Neural progenitor cell (in vitro differentiated cells): ENCODE measurements at regions not wholly inside any gene's neighbourhood (a gene's known extent, or its start where the extent isn't known, plus 50 kb on each side); places are given as distances from the start of the nearest gene placed in this dataset.

Experiments
- DNase-seq: peaks from one replicate; pipeline ENCODE4 v3.0.0-alpha.2; 2016; ENCODE audit warnings: low spot score
- H2AFZ ChIP-seq: fragments of 200-600 bp; sonication (generic); replicated peaks from 2 replicates; pipeline ENCODE4 v1.6.1; 2016; ENCODE audit warnings: antibody characterized with exemption
- H3F3A ChIP-seq: fragments of 200-600 bp; sonication (generic); 2 replicates; pipeline ENCODE4 v1.6.1; 2016; ENCODE audit warnings: antibody characterized with exemption, low read depth
- H3K27ac ChIP-seq: fragments of 200-600 bp; sonication (generic); 2 replicates; pipeline ENCODE4 v1.5.1; 2016; ENCODE audit warnings: mild to moderate bottlenecking
- H3K27me3 ChIP-seq: fragments of 200-600 bp; sonication (generic); 2 replicates; pipeline ENCODE4 v1.6.1; 2016; ENCODE audit warnings: mild to moderate bottlenecking, moderate library complexity
- H3K36me3 ChIP-seq: fragments of 200-600 bp; sonication (generic); 2 replicates; pipeline ENCODE4 v1.5.1; 2016
- H3K4me1 ChIP-seq: fragments of 200-600 bp; sonication (generic); 2 replicates; pipeline ENCODE4 v1.6.1; 2016; ENCODE audit warnings: mixed run types
- H3K4me2 ChIP-seq: fragments of 200-600 bp; sonication (generic); 2 replicates; pipeline ENCODE4 v1.6.1; 2016
- H3K4me3 ChIP-seq: fragments of 200-600 bp; sonication (generic); 2 replicates; pipeline ENCODE4 v1.5.1; 2016
- H3K79me2 ChIP-seq: fragments of 200-600 bp; sonication (generic); 2 replicates; pipeline ENCODE4 v1.6.1; 2016; ENCODE audit warnings: low read depth
- H3K9ac ChIP-seq: fragments of 200-600 bp; sonication (generic); 2 replicates; pipeline ENCODE4 v1.6.1; 2016
- H3K9me3 ChIP-seq: fragments of 200-600 bp; sonication (generic); 2 replicates; pipeline ENCODE4 v1.5.1; 2016; ENCODE audit warnings: low read depth
- H4K20me1 ChIP-seq: fragments of 200-600 bp; sonication (generic); 2 replicates; pipeline ENCODE4 v1.6.1; 2016; ENCODE audit warnings: low read depth
- H3K27ac Mint-ChIP-seq: 3 replicates; pipeline ENCODE4 v1.8.0; 2021; ENCODE audit warnings: mixed read lengths
- H3K27me3 Mint-ChIP-seq: 2 replicates; pipeline ENCODE4 v1.8.0; 2022; ENCODE audit warnings: low read depth, mild to moderate bottlenecking, inconsistent platforms, moderate library complexity, mixed read lengths; ENCODE audit not compliant: insufficient read depth
- H3K36me3 Mint-ChIP-seq: 3 replicates; pipeline ENCODE4 v1.8.0; 2021; ENCODE audit warnings: mixed read lengths
- H3K4me1 Mint-ChIP-seq: 3 replicates; pipeline ENCODE4 v1.8.0; 2021; ENCODE audit warnings: mixed read lengths
- H3K4me3 Mint-ChIP-seq: 3 replicates; pipeline ENCODE4 v1.8.0; 2021; ENCODE audit warnings: mild to moderate bottlenecking, moderate library complexity, mixed read lengths
- H3K9me3 Mint-ChIP-seq: 3 replicates; pipeline ENCODE4 v1.8.0; 2020; ENCODE audit warnings: mixed read lengths
- CTCF ChIP-seq: fragments of 200-600 bp; sonication (generic); IDR thresholded peaks from 2 replicates; pipeline ENCODE4 v1.5.1; 2017; ENCODE audit warnings: antibody characterized with exemption, mild to moderate bottlenecking
- EZH2 ChIP-seq: fragments of 200-600 bp; sonication (generic); IDR thresholded peaks from 2 replicates; pipeline ENCODE4 v1.6.1; 2017; ENCODE audit warnings: antibody characterized with exemption, mild to moderate bottlenecking, moderate library complexity
- EZH2phosphoT487 ChIP-seq: fragments of 200-600 bp; sonication (generic); IDR thresholded peaks from 2 replicates; pipeline ENCODE4 v1.6.1; 2017; ENCODE audit warnings: antibody characterized with exemption

- H3K36me3 ChIP-seq = no peaks in the 10 kb centered on the region
- DNase-seq = peak; percentile 14
- no peak overlapping the region for H3K4me3 Mint-ChIP-seq
- H3K9ac ChIP-seq = no peak overlapping the region
- H3K9me3 Mint-ChIP-seq = peaks cover 5% of the 10 kb centered on the region
- H3K9me3 ChIP-seq = no peaks in the 10 kb centered on the region
- H4K20me1 ChIP-seq = no peaks in the 10 kb centered on the region
- no peak for TF ChIP-seq CTCF
- H3K4me2 ChIP-seq = peak overlapping the region; percentile 5
- no peak overlapping the region for H3K27ac Mint-ChIP-seq
- H3F3A ChIP-seq = no peaks in the 10 kb centered on the region
- H2AFZ ChIP-seq = no peak overlapping the region
- H3K4me1 ChIP-seq = peaks cover 9% of the 10 kb centered on the region
- H3K27me3 ChIP-seq = no peaks in the 10 kb centered on the region
- peaks cover 4% of the 10 kb centered on the region for H3K27me3 Mint-ChIP-seq
- no peak overlapping the region for H3K27ac ChIP-seq
- H3K4me1 Mint-ChIP-seq = peaks cover 12% of the 10 kb centered on the region
- H3K36me3 Mint-ChIP-seq = no peaks in the 10 kb centered on the region
- H3K4me3 ChIP-seq = no peak overlapping the region
- no peaks in the 10 kb centered on the region for H3K79me2 ChIP-seq
Measured at GRCh38 chr7:67843001-67843565, 846.5 kb downstream of the TYW1 start.

DNA sequence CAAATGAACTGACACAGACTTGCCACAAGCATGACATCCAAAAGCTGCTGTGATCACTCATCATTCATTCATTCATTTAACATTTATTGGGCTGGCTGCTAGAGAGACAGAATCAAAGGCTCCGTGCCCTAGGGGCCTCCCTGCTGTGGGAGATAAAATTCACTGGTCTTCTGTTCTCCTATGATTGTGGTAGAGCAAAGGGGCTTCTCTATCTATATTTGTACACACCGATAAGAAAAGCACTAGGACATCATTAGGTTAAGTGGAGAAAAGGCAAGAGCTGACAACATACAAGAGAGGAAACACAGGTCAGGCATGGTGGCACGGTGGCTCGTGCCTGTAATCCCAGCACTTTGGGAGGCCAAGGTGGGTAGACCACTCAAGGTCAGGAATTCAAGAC, 847.0 kb downstream of the TYW1 start:
- Histone ChIP-seq H2AFZ (no peak overlapping the region), H3K4me3 (no peak overlapping the region), H3K9me3 (no peaks in the 10 kb centered on the region), H3K4me2 (no peak overlapping the region), H3K79me2 (no peaks in the 10 kb centered on the region), H3K4me1 (peaks cover 9% of the 10 kb centered on the region), H3F3A (no peaks in the 10 kb centered on the region), H3K9ac (no peak overlapping the region), H3K36me3 (no peaks in the 10 kb centered on the region), H3K27ac (no peak overlapping the region), H3K27me3 (no peaks in the 10 kb centered on the region), H4K20me1 (no peaks in the 10 kb centered on the region)
- Mint-ChIP-seq H3K9me3 (peaks cover 5% of the 10 kb centered on the region), H3K27ac (no peak overlapping the region), H3K4me1 (peaks cover 12% of the 10 kb centered on the region), H3K36me3 (no peaks in the 10 kb centered on the region), H3K4me3 (no peak overlapping the region), H3K27me3 (peaks cover 4% of the 10 kb centered on the region)
- TF ChIP-seq EZH2 (no peak), CTCF (no peak), EZH2phosphoT487 (no peak)
- no peak for DNase-seq

DNA sequence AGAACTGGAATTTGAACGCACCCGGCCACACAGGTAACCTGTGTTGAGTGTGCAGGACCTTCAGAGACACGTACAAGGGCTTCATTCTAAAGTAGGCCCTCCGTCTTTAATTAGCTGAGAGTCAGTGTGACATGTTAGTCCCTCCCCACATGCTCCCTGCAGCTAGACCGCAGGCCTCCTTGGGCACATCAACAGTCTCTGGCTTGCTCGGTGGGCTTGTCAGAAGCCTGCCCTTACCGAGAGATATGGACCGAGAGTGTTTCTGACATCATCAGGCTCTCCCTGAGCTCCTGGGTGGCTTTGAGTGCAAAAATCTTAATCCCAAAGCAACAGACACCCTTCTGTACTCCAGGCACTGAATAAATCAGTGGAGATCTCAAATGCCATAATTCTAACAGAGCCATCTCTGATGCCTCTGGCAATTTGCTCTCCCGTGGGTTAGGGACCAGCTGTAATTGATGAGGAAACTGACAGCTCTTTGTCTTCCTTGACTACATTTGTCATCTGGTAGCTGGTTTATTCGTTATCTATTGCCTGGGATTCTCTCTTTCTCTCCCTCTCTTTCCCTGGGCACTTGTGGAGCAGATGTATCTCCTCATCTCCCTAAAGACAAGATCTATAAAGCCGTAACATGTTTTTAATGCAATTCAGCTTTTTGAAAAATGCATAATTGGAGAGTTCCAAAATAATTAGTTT, 850.6 kb downstream of the TYW1 start:
- H2AFZ ChIP-seq = no peak overlapping the region

More for the DNA sequence above, 850.6 kb downstream of the TYW1 start:
- H3K4me3 Mint-ChIP-seq = no peak overlapping the region
- DNase-seq = no peak
- Histone ChIP-seq H3K4me2 (no peak overlapping the region), H3K79me2 (no peaks in the 10 kb centered on the region), H3K4me1 (peaks cover 9% of the 10 kb centered on the region), H3K9ac (no peak overlapping the region), H4K20me1 (no peaks in the 10 kb centered on the region), H3K36me3 (no peaks in the 10 kb centered on the region), H3K27me3 (no peaks in the 10 kb centered on the region), H3K9me3 (no peaks in the 10 kb centered on the region), H3K4me3 (no peak overlapping the region), H3K27ac (no peak overlapping the region), H3F3A (no peaks in the 10 kb centered on the region)
- peaks cover 12% of the 10 kb centered on the region for H3K4me1 Mint-ChIP-seq
- H3K27me3 Mint-ChIP-seq = no peaks in the 10 kb centered on the region
- no peak overlapping the region for H3K27ac Mint-ChIP-seq
- H3K36me3 Mint-ChIP-seq = no peaks in the 10 kb centered on the region
- no peak for TF ChIP-seq EZH2phosphoT487
- no peak for TF ChIP-seq CTCF
- TF ChIP-seq EZH2 = no peak
- no peaks in the 10 kb centered on the region for H3K9me3 Mint-ChIP-seq
